ENCODE measurements at regions not wholly inside any gene's neighbourhood (a gene's known extent, or its start where the extent isn't known, plus 50 kb on each side); places are given as distances from the start of the nearest gene placed in this dataset.

GRCh38 chr14:93858896-93859295, 68.2 kb upstream of the FAM181A start:
- no peaks in the 10 kb centered on the region for H3K36me3 ChIP-seq
- H3K9me3 ChIP-seq (ENCODE audit: low read depth), result no peaks in the 10 kb centered on the region
- no peaks in the 10 kb centered on the region for H3K27me3 ChIP-seq
- no peak overlapping the region for H3K4me3 ChIP-seq
- TF ChIP-seq CTCF (IDR thresholded peaks at IDR 0.05; ENCODE audit: low read depth, low read length), result no peak
- DNase-seq (ENCODE audit: low read depth in 1 of 2, low spot score in 1 of 2), result no peak
- peaks cover 14% of the 10 kb centered on the region for H3K4me1 ChIP-seq (ENCODE audit: low read depth)
- no peak overlapping the region for H3K27ac ChIP-seq

- no peak overlapping the region for H3K4me3 ChIP-seq
- H3K27ac ChIP-seq, result no peak overlapping the region
- DNase-seq (ENCODE audit: low read depth in 1 of 2, low spot score in 1 of 2), result peak in 1 of 2 donors; percentile 30
- H3K36me3 ChIP-seq, result no peaks in the 10 kb centered on the region
- TF ChIP-seq CTCF (IDR thresholded peaks at IDR 0.05; ENCODE audit: low read depth, low read length), result no peak
- H3K4me1 ChIP-seq (ENCODE audit: low read depth), result peaks cover 14% of the 10 kb centered on the region
- H3K27me3 ChIP-seq, result no peaks in the 10 kb centered on the region
- no peaks in the 10 kb centered on the region for H3K9me3 ChIP-seq (ENCODE audit: low read depth)
Observed at GRCh38 chr14:93857500-93858283, 69.4 kb upstream of the PRIMA1 start.

- no peak for TF ChIP-seq CTCF (IDR thresholded peaks at IDR 0.05; ENCODE audit: low read depth, low read length)
- H3K4me3 ChIP-seq, result no peak overlapping the region
- peaks cover 14% of the 10 kb centered on the region for H3K4me1 ChIP-seq (ENCODE audit: low read depth)
- H3K36me3 ChIP-seq, result no peaks in the 10 kb centered on the region
- no peaks in the 10 kb centered on the region for H3K27me3 ChIP-seq
- no peak overlapping the region for H3K27ac ChIP-seq
- no peak for DNase-seq (ENCODE audit: low read depth in 1 of 2, low spot score in 1 of 2)
- no peaks in the 10 kb centered on the region for H3K9me3 ChIP-seq (ENCODE audit: low read depth)
Observed at GRCh38 chr14:93857081-93857480, 68.8 kb upstream of the PRIMA1 start.

- Histone ChIP-seq H3K27me3 (no peaks in the 10 kb centered on the region), H3K9me3 (ENCODE audit: low read depth) (no peaks in the 10 kb centered on the region), H3K36me3 (no peaks in the 10 kb centered on the region), H3K4me1 (ENCODE audit: low read depth) (peaks cover 14% of the 10 kb centered on the region), H3K27ac (no peak overlapping the region), H3K4me3 (no peak overlapping the region)
- no peak for DNase-seq (ENCODE audit: low read depth in 1 of 2, low spot score in 1 of 2)
- TF ChIP-seq CTCF (IDR thresholded peaks at IDR 0.05; ENCODE audit: low read depth, low read length), result no peak
Observed at GRCh38 chr14:93855737-93856136, 67.5 kb upstream of the PRIMA1 start.

GRCh38 chr14:93847473-93847872, 59.2 kb upstream of the PRIMA1 start:
- no peak for TF ChIP-seq CTCF (IDR thresholded peaks at IDR 0.05; ENCODE audit: low read depth, low read length)
- Histone ChIP-seq H3K27me3 (no peaks in the 10 kb centered on the region), H3K4me3 (no peak overlapping the region), H3K27ac (no peak overlapping the region), H3K4me1 (ENCODE audit: low read depth) (no peaks in the 10 kb centered on the region), H3K9me3 (ENCODE audit: low read depth) (no peaks in the 10 kb centered on the region), H3K36me3 (no peaks in the 10 kb centered on the region)
- DNase-seq (ENCODE audit: low read depth in 1 of 2, low spot score in 1 of 2), result no peak

Measured in cardiac muscle cell (in vitro differentiated cells and primary cell).